ENCODE measurements at regions not wholly inside any gene's neighbourhood (a gene's known extent, or its start where the extent isn't known, plus 50 kb on each side); places are given as distances from the start of the nearest gene placed in this dataset.

DNA sequence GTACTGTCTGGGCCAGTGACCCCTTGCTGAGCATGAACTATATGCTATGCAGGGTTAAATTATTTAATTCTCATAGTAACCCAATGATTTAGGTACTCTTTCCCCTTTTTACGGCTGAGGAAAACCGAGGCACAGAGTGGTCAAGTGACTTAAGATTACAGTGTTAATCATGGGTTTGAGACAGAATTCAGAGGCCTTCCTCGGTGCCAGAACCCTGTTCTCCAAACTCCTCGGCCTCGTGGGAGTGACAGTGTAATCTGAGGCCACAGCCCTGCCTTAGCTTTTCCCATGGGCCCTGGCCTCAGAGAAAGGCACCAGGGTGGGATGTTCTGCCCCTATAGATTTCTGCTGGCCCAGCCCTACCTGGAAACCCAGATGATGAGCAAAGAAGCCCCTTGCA is 86.4 kb upstream of the ZNF648 start:
- Histone ChIP-seq H3K4me1 (ENCODE audit: control insufficient read depth in 1 of 2, insufficient read depth in 2 of 2, low read length in 2 of 2) (no peaks in the 10 kb centered on the region), H2AFZ (ENCODE audit: low read depth, low read length, poor library complexity, severe bottlenecking) (no peak overlapping the region), H3K9me3 (ENCODE audit: control insufficient read depth in 1 of 2, insufficient read depth in 1 of 2, low read depth in 1 of 2, low read length in 2 of 2) (no peaks in the 10 kb centered on the region), H3K4me3 (replicated peaks in 1 of 2; ENCODE audit: low read depth in 1 of 2, low read length in 2 of 2) (no peak overlapping the region), H3K36me3 (ENCODE audit: control insufficient read depth in 1 of 2, insufficient read depth in 2 of 2, low read length in 2 of 2) (no peaks in the 10 kb centered on the region), H3K79me2 (ENCODE audit: insufficient read depth, low read length) (no peaks in the 10 kb centered on the region), H3K4me2 (ENCODE audit: low read length) (no peak overlapping the region), H3K9me2 (ENCODE audit: insufficient read depth) (no peaks in the 10 kb centered on the region), H4K20me1 (ENCODE audit: insufficient read depth) (no peaks in the 10 kb centered on the region), H3K9ac (ENCODE audit: low read length) (no peak overlapping the region), H3K27me3 (ENCODE audit: insufficient read depth, low read length) (no peaks in the 10 kb centered on the region), H3K27ac (ENCODE audit: low read depth, low read length) (no peak overlapping the region)
- no peak for ATAC-seq
- intact Hi-C loops (cut with micrococcal nuclease), result no loop called here
- ChIA-PET POLR2A (no interaction called here), RAD21 (ENCODE audit: low non-redundant PET in 1 of 2, low total read pairs in 2 of 2, uncharacterized antibody in 2 of 2, unreplicated experiment in 2 of 2) (no interaction called here), CTCF (no interaction called here)
- BruUV-seq (replicated peaks), result no TSS peak
- no peak for DNase-seq (ENCODE audit: low read depth, low spot score)
- TF ChIP-seq EZH2 (IDR thresholded peaks at IDR 0.05) (no peak), RAD21 (IDR thresholded peaks at IDR 0.05; ENCODE audit: low read depth) (no peak), POLR2A (IDR thresholded peaks at IDR 0.05; ENCODE audit: borderline replicate concordance, extremely low read depth, insufficient read depth, insufficient read length) (no peak), EZH2phosphoT487 (IDR thresholded peaks at IDR 0.05; ENCODE audit: borderline replicate concordance) (no peak), CEBPB (IDR thresholded peaks at IDR 0.05; ENCODE audit: low read depth) (no peak), SRF (IDR thresholded peaks at IDR 0.05; ENCODE audit: low read depth) (no peak), SIN3A (IDR thresholded peaks at IDR 0.05; ENCODE audit: low read depth) (no peak), REST (IDR thresholded peaks at IDR 0.05; ENCODE audit: low read depth) (no peak), CBX3 (IDR thresholded peaks at IDR 0.05; ENCODE audit: low read depth) (no peak)
- TF ChIP-seq, protein P1, sequence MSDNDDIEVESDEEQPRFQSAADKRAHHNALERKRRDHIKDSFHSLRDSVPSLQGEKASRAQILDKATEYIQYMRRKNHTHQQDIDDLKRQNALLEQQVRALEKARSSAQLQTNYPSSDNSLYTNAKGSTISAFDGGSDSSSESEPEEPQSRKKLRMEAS (IDR thresholded peaks at IDR 0.05), result no peak
- TF ChIP-seq, protein P2, sequence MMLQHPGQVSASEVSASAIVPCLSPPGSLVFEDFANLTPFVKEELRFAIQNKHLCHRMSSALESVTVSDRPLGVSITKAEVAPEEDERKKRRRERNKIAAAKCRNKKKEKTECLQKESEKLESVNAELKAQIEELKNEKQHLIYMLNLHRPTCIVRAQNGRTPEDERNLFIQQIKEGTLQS (IDR thresholded peaks at IDR 0.05), result no peak
- TF ChIP-seq, protein P3, sequence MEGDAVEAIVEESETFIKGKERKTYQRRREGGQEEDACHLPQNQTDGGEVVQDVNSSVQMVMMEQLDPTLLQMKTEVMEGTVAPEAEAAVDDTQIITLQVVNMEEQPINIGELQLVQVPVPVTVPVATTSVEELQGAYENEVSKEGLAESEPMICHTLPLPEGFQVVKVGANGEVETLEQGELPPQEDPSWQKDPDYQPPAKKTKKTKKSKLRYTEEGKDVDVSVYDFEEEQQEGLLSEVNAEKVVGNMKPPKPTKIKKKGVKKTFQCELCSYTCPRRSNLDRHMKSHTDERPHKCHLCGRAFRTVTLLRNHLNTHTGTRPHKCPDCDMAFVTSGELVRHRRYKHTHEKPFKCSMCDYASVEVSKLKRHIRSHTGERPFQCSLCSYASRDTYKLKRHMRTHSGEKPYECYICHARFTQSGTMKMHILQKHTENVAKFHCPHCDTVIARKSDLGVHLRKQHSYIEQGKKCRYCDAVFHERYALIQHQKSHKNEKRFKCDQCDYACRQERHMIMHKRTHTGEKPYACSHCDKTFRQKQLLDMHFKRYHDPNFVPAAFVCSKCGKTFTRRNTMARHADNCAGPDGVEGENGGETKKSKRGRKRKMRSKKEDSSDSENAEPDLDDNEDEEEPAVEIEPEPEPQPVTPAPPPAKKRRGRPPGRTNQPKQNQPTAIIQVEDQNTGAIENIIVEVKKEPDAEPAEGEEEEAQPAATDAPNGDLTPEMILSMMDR (IDR thresholded peaks at IDR 0.05 in 2 of 3, conservative IDR thresholded peaks at IDR 0.05 in 1 of 3; ENCODE audit: borderline replicate concordance in 1 of 3, insufficient read depth in 1 of 3, low read depth in 2 of 3, low read length in 2 of 3), result no peak

Data from HCT116 (cell line).